Hepatocyte (in vitro differentiated cells): ENCODE measurements at regions not wholly inside any gene's neighbourhood (a gene's known extent, or its start where the extent isn't known, plus 50 kb on each side); places are given as distances from the start of the nearest gene placed in this dataset.

Experiments used
- CTCF ChIP-seq: fragments of 200-600 bp; sonication (generic); IDR thresholded peaks from 2 replicates; pipeline ENCODE4 v1.5.1; 2016; ENCODE audit warnings: antibody characterized with exemption, mild to moderate bottlenecking; ENCODE audit not compliant: poor library complexity
- EZH2 ChIP-seq: fragments of 200-600 bp; sonication (generic); IDR thresholded peaks from 2 replicates; pipeline ENCODE4 v1.6.1; 2016; ENCODE audit warnings: antibody characterized with exemption, mild to moderate bottlenecking, borderline replicate concordance
- EZH2phosphoT487 ChIP-seq: fragments of 200-600 bp; sonication (generic); IDR thresholded peaks from one replicate; pipeline ENCODE4 v1.6.1; 2018; ENCODE audit warnings: antibody characterized with exemption, mild to moderate bottlenecking, low read depth, moderate library complexity; ENCODE audit not compliant: unreplicated experiment, severe bottlenecking

DNA sequence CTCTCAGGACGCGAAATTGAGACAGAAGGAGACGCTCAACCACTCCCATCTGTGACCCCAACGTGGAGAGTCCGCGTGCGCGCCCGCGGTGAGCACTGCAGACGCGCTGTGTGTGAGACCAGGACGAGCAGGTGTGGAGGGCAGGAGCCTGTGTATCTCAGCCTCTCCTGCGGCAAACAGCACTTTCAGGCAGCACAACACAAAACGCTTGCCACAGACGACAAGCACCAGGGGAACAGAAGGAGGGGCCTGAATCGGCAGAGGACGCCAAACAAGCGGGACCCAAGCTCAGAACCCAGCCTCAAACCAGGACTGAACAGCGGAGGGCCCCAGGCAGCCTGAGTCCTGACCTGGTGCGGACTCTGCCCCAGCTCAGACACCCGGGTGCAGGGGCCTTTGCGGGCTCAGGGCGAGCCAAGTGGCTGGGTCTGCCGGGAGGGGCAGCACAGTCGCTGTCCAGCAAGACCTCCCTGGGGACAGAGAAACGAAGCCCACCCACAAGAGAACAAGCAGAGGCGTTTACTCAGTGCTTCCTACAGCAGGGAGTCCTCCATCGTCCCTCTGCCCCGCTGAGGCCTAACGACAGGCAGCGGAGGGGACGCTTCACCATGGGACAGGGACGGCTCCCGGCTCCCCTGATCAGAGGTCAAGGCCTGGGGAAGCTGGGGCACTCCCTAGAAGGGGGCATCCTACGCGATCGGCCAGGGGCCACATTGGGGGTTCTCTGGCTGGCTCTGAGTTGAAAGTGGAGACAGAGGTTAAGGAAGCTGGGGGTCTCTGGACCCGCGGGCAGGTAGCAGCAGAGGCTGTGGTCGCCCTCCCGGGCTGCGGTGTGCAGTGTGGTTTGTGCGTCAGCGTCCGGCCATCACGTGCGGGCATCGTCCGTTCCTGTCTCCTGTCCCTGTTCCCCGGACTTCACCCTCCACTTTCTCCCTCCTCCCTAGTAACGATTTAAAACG, 560.8 kb downstream of the BRD1 start:
- TF ChIP-seq CTCF (no peak), EZH2phosphoT487 (no peak), EZH2 (no peak)
